ENCODE measurements at regions not wholly inside any gene's neighbourhood (a gene's known extent, or its start where the extent isn't known, plus 50 kb on each side); places are given as distances from the start of the nearest gene placed in this dataset.

DNA sequence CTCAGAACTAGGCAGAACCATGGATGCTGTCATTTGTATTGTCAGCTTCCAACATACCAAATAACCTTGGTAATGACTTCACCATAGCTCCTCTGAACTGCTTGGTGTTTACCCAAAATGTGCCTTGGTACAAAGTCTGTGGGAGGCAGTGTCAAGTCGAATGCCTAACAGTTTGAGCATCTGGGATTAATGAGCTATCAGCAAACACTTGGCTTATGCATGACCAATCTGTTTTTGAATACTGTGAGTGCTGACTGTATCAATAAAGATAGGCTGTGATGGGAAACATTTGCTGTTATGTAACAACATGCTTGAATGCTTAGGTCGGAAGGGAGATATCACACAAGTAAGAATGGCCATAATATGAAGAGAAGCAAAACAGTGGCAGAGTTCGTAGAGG lies 455.4 kb downstream of the CMPK2 start:
- no peaks in the 10 kb centered on the region for H3K27me3 ChIP-seq
- ATAC-seq (peak in 2 of 4 donors; percentile 38 to 79), DNase-seq (no peak), FAIRE-seq (no peak)
- H3K9me3 ChIP-seq = no peaks in the 10 kb centered on the region
- intact Hi-C loops (cut with DNase I) = no loop called here
- 25 to 28% methylated on average over 3 of the region's 3 CpGs for WGBS, 2 donors
- no peak overlapping the region for H3K4me3 ChIP-seq
- no peaks in the 10 kb centered on the region for H3K36me3 ChIP-seq
- H3K27ac ChIP-seq = no peak overlapping the region
- TF ChIP-seq, protein P1, sequence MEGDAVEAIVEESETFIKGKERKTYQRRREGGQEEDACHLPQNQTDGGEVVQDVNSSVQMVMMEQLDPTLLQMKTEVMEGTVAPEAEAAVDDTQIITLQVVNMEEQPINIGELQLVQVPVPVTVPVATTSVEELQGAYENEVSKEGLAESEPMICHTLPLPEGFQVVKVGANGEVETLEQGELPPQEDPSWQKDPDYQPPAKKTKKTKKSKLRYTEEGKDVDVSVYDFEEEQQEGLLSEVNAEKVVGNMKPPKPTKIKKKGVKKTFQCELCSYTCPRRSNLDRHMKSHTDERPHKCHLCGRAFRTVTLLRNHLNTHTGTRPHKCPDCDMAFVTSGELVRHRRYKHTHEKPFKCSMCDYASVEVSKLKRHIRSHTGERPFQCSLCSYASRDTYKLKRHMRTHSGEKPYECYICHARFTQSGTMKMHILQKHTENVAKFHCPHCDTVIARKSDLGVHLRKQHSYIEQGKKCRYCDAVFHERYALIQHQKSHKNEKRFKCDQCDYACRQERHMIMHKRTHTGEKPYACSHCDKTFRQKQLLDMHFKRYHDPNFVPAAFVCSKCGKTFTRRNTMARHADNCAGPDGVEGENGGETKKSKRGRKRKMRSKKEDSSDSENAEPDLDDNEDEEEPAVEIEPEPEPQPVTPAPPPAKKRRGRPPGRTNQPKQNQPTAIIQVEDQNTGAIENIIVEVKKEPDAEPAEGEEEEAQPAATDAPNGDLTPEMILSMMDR (IDR thresholded peaks at IDR 0.05) = no peak
- H3K4me1 ChIP-seq = no peaks in the 10 kb centered on the region

DNA sequence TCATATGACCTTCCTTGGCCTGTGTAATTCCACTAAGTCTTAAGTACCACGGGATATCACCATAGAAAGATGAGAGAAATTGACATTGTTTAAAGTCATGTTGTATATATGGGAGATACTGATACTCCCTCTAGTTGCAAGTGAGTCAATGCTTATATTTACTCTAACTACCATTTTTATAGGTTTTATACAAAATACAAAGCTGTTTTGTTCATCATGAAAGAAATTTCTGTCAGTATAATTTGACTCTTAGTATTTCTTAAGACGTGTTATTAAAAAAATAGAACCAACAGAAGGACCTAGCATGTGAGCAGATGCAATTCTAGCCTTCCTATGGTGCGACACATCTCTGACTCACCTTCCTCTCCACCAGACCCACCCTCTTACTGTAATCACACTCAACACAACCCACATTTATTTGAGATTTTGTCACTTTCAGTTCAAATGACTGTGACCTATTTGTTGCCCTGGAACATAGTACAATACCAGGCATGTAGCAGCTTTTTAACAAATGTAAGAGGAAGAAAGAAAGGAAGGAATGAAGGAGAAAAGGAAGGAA lies 453.1 kb downstream of the CMPK2 start:
- TF ChIP-seq, protein P1 (IDR thresholded peaks at IDR 0.05) = no peak

DNA sequence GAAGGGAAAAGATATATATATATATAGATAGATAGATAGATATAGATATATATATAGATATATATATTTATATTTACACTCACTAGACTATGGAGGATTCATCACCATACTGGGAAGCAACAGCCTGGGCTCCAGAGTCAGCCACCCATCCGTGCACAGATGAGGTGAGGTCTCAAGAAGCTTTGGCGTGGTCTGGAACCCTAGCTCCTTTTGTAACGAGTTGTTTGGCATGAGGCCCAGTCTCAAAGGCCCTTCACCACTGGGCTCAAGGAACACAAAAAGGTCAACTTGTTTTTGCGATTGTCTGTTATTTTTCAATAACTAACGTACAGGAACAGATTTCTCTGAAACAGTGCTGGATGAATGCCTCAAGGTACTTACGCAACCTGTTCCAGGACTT lies 448.7 kb downstream of the CMPK2 start:
- TF ChIP-seq, protein P1 (IDR thresholded peaks at IDR 0.05) = no peak
- no peak for FAIRE-seq
- no peaks in the 10 kb centered on the region for H3K36me3 ChIP-seq
- no peak overlapping the region for H3K4me3 ChIP-seq
- DNase-seq = no peak
- intact Hi-C loops (cut with DNase I) = no loop called here
- no peaks in the 10 kb centered on the region for H3K9me3 ChIP-seq
- H3K4me1 ChIP-seq = no peaks in the 10 kb centered on the region
- H3K27me3 ChIP-seq = no peaks in the 10 kb centered on the region
- no peak overlapping the region for H3K27ac ChIP-seq
- ATAC-seq = no peak
- WGBS, 2 donors = 75 to 83% methylated on average over 6 of the region's 6 CpGs

More for the DNA sequence above, 453.1 kb downstream of the CMPK2 start:
- intact Hi-C loops (cut with DNase I) = no loop called here
- no peak overlapping the region for H3K27ac ChIP-seq
- H3K9me3 ChIP-seq = no peaks in the 10 kb centered on the region
- no peaks in the 10 kb centered on the region for H3K36me3 ChIP-seq
- H3K4me1 ChIP-seq = no peaks in the 10 kb centered on the region
- 62 to 69% methylated on average over 3 of the region's 3 CpGs for WGBS, 2 donors
- H3K4me3 ChIP-seq = no peak overlapping the region
- DNase-seq = no peak
- H3K27me3 ChIP-seq = no peaks in the 10 kb centered on the region
- ATAC-seq = no peak
- FAIRE-seq = no peak

DNA sequence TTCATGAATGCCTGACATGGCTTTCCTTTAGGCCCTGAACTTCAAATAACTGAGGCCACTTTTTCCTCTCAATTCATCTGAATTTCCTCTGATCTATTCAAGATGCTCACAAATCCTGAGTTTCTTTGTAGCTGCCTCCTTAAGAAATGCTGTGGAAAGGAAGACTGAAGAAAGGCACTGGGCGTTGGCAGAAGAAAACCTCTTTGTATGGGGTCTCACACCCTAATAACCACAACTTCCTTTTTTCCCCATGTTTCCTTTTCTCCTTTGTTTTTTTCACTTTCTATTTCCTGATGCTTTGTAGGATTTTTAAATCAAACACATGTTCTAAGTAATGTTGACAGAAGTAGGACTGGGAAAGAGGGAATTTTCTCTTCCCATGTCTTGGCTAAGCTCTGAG lies 447.4 kb downstream of the CMPK2 start:
- Histone ChIP-seq H3K27ac (no peak overlapping the region), H3K27me3 (no peaks in the 10 kb centered on the region), H3K9me3 (no peaks in the 10 kb centered on the region), H3K4me1 (no peaks in the 10 kb centered on the region), H3K4me3 (no peak overlapping the region), H3K36me3 (no peaks in the 10 kb centered on the region)
- WGBS, 2 donors = 77 to 82% methylated on average over 1 of the region's 1 CpG
- TF ChIP-seq, protein P1 (IDR thresholded peaks at IDR 0.05) = no peak
- no peak for DNase-seq
- FAIRE-seq = no peak
- intact Hi-C loops (cut with DNase I) = no loop called here
- no peak for ATAC-seq

DNA sequence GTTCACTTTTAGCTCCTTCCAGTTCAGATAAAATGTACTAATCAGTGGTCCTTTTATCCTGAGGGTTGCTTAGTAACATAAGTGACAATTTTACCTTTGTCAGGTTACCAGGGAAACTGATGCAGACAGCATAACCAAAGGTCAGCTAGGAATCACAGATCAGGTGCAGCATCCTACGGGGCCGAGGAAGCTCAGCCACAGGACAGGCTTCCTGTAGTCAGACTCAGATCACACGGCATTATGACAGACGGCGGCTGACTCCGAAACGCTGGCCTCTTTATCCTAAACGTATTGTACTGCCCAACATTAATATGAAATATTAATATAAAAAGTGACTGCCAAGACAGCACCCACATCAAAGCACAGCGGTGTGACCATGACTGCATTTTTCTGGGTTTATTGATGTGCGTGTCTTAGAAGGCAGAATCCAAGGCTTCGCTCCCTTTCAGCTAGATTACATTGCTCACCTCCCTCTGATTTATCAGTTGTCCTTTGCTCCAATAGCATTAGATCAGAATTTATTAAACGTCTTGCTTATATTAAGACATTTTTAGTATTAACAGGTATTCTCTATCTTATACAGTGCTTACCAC lies 444.5 kb downstream of the CMPK2 start:
- FAIRE-seq = no peak
- Histone ChIP-seq H3K27me3 (no peaks in the 10 kb centered on the region), H3K4me1 (no peaks in the 10 kb centered on the region), H3K4me3 (no peak overlapping the region), H3K9me3 (no peaks in the 10 kb centered on the region), H3K27ac (no peak overlapping the region), H3K36me3 (no peaks in the 10 kb centered on the region)
- WGBS, 2 donors = 74 to 77% methylated on average over 12 of the region's 12 CpGs
- TF ChIP-seq, protein P1 (IDR thresholded peaks at IDR 0.05) = no peak
- intact Hi-C loops (cut with DNase I) = no loop called here
- DNase-seq = no peak
- ATAC-seq = no peak

Data from pancreas (tissue), 10 donors.